Smooth muscle cell (in vitro differentiated cells): ENCODE measurements at regions not wholly inside any gene's neighbourhood (a gene's known extent, or its start where the extent isn't known, plus 50 kb on each side); places are given as distances from the start of the nearest gene placed in this dataset.

Source experiments
- DNase-seq: peaks from one replicate; lab custom pipeline; 2025; ENCODE audit not compliant: unreplicated experiment; lab: John Stamatoyannopoulos, UW
- H2AFZ ChIP-seq: fragments of 200-600 bp; sonication (generic); 2 replicates; pipeline ENCODE4 v1.6.0; 2016; ENCODE audit warnings: antibody characterized with exemption, low read depth, mild to moderate bottlenecking
- H3F3A ChIP-seq: fragments of 200-600 bp; sonication (generic); 2 replicates; pipeline ENCODE4 v1.6.0; 2017; ENCODE audit warnings: antibody characterized with exemption, low read depth
- H3K27ac ChIP-seq: fragments of 200-600 bp; sonication (generic); 2 replicates; pipeline ENCODE4 v1.5.1; 2016; ENCODE audit warnings: low read depth, mild to moderate bottlenecking
- H3K27me3 ChIP-seq: fragments of 200-600 bp; sonication (generic); 2 replicates; pipeline ENCODE4 v1.6.1; 2016; ENCODE audit warnings: low read depth, mild to moderate bottlenecking
- H3K36me3 ChIP-seq: fragments of 200-600 bp; sonication (generic); 2 replicates; pipeline ENCODE4 v1.5.1; 2016; ENCODE audit warnings: low read depth
- H3K4me1 ChIP-seq: fragments of 200-600 bp; sonication (generic); 2 replicates; pipeline ENCODE4 v1.5.1; 2016; ENCODE audit warnings: low read depth
- H3K4me2 ChIP-seq: fragments of 200-600 bp; sonication (generic); 2 replicates; pipeline ENCODE4 v1.6.0; 2016; ENCODE audit warnings: mild to moderate bottlenecking
- H3K4me3 ChIP-seq: fragments of 200-600 bp; sonication (generic); 2 replicates; pipeline ENCODE4 v1.5.1; 2016; ENCODE audit warnings: mild to moderate bottlenecking
- H3K79me2 ChIP-seq: fragments of 200-600 bp; sonication (generic); 2 replicates; pipeline ENCODE4 v1.6.0; 2016; ENCODE audit warnings: low read depth, mild to moderate bottlenecking
- H3K9ac ChIP-seq: fragments of 200-600 bp; sonication (generic); 2 replicates; pipeline ENCODE4 v1.6.0; 2016; ENCODE audit warnings: low read depth
- H3K9me3 ChIP-seq: fragments of 200-600 bp; sonication (generic); replicated peaks from 2 replicates; pipeline ENCODE4 v1.5.1; 2016; ENCODE audit warnings: low read depth
- H4K20me1 ChIP-seq: fragments of 200-600 bp; sonication (generic); 2 replicates; pipeline ENCODE4 v1.6.0; 2016; ENCODE audit warnings: low read depth
- CTCF ChIP-seq: fragments of 200-600 bp; sonication (generic); IDR thresholded peaks from 2 replicates; pipeline ENCODE4 v1.5.1; 2017; ENCODE audit warnings: borderline replicate concordance, mild to moderate bottlenecking, antibody characterized with exemption; ENCODE audit not compliant: insufficient read depth, poor library complexity, severe bottlenecking
- WGBS: methylation state at CpG from one replicate; pipeline ENCODE4 v1.1.7; 2016; ENCODE audit warnings: low lambda C conversion rate; 5-methylcytosine and 5-hydroxymethylcytosine counted together

- no peak for DNase-seq
- Histone ChIP-seq H3K9ac (no peak overlapping the region), H3K9me3 (no peaks in the 10 kb centered on the region), H3K27ac (no peak overlapping the region), H2AFZ (no peak overlapping the region), H4K20me1 (no peaks in the 10 kb centered on the region), H3K4me2 (no peak overlapping the region), H3K79me2 (no peaks in the 10 kb centered on the region), H3K4me3 (no peak overlapping the region), H3F3A (no peaks in the 10 kb centered on the region), H3K27me3 (no peaks in the 10 kb centered on the region), H3K36me3 (no peaks in the 10 kb centered on the region), H3K4me1 (no peaks in the 10 kb centered on the region)
- no peak for TF ChIP-seq CTCF
- 94% methylated on average over 3 of the region's 3 CpGs for whole genome bisulfite sequencing
Measured at GRCh38 chr6:156258981-156259380, 518.2 kb upstream of the ARID1B start.

DNA sequence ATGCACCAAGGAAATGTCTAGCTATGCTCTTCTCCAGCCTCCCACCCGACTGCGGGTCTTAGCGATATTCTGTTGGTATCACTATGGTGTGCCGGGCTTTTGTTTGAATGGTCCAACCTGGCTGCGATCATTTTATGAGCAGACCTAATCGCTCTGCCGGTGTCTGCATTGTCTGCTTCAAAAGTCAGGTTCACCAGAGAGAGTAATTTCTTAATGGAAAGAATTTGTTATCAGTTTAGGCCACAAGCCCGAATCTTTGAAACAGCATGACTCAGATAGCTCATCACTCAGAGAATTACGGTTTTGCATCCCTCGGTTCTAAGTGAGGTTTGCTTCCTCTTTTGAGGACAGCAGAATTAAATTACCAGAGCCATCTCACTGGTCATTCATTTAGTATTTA lies 521.0 kb upstream of the ARID1B start:
- WGBS, result 71% methylated on average over 10 of the region's 10 CpGs
- TF ChIP-seq CTCF, result no peak
- Histone ChIP-seq H3K27me3 (no peaks in the 10 kb centered on the region), H3K9ac (no peak overlapping the region), H3K4me3 (no peak overlapping the region), H4K20me1 (no peaks in the 10 kb centered on the region), H3F3A (no peaks in the 10 kb centered on the region), H3K36me3 (no peaks in the 10 kb centered on the region), H3K4me1 (no peaks in the 10 kb centered on the region), H3K4me2 (no peak overlapping the region), H3K9me3 (no peaks in the 10 kb centered on the region), H3K79me2 (no peaks in the 10 kb centered on the region), H3K27ac (no peak overlapping the region), H2AFZ (no peak overlapping the region)
- no peak for DNase-seq

GRCh38 chr6:156254240-156254639 lies 522.9 kb upstream of the ARID1B start:
- Histone ChIP-seq H3K4me2 (no peak overlapping the region), H3K27me3 (no peaks in the 10 kb centered on the region), H3K9me3 (no peaks in the 10 kb centered on the region), H3K79me2 (no peaks in the 10 kb centered on the region), H3K9ac (no peak overlapping the region), H3K36me3 (no peaks in the 10 kb centered on the region), H3F3A (no peaks in the 10 kb centered on the region), H2AFZ (no peak overlapping the region), H4K20me1 (no peaks in the 10 kb centered on the region), H3K4me1 (no peaks in the 10 kb centered on the region), H3K4me3 (no peak overlapping the region), H3K27ac (no peak overlapping the region)
- 84% methylated on average over 5 of the region's 5 CpGs for WGBS
- TF ChIP-seq CTCF, result no peak
- DNase-seq, result no peak

- TF ChIP-seq CTCF, result no peak
- H3K27ac ChIP-seq, result no peak overlapping the region
- H3K36me3 ChIP-seq, result no peaks in the 10 kb centered on the region
- H4K20me1 ChIP-seq, result no peaks in the 10 kb centered on the region
- no peaks in the 10 kb centered on the region for H3K4me1 ChIP-seq
- H3K79me2 ChIP-seq, result no peaks in the 10 kb centered on the region
- no peak overlapping the region for H2AFZ ChIP-seq
- 59% methylated on average over 5 of the region's 5 CpGs for WGBS
- H3F3A ChIP-seq, result no peaks in the 10 kb centered on the region
- no peaks in the 10 kb centered on the region for H3K9me3 ChIP-seq
- H3K27me3 ChIP-seq, result no peaks in the 10 kb centered on the region
- no peak overlapping the region for H3K9ac ChIP-seq
- DNase-seq, result no peak
- H3K4me3 ChIP-seq, result no peak overlapping the region
- no peak overlapping the region for H3K4me2 ChIP-seq
Measured at GRCh38 chr6:156250593-156250992, 526.6 kb upstream of the ARID1B start.
